ENCODE measurements at regions not wholly inside any gene's neighbourhood (a gene's known extent, or its start where the extent isn't known, plus 50 kb on each side); places are given as distances from the start of the nearest gene placed in this dataset.
A peak's percentile ranks its signal among the peaks of the same experiment; 100 is the strongest.

DNA sequence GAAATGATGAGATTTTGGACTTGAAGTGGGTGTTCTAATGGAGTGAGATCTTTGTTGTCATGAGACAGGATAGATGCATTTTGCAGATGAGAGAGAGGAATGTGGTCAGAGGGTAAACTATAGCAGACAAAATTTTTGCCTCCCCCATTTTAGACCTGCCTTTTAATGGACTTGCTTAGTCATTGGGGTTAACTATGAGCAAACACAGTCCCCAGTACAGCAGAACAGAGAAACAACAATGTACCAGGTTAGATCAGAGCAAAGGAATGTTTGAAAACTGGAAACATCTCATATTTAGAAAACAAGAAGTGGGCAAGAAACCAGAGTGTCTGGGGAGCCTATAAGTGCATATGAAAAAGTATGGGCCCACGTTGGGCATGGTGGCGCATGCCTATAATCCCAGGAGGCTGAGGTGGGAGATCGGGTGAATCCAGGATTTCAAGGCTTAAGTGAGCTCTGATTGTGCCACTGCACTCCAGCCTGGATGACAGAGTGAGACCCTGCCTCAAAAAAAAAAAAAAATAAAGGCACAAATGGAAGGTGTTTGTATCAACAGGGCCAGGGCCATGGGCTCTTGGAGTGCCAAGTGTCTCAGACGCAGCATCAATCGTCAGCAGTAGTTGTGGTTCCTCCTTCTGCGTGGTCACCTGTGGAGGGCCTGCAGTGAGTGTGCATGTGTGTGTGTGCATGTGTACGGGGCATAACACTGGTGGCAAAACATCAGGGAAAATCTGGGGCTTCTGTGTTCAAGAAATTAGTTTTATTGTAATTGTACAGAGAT, 214.4 kb upstream of the S1PR3 start (continued):
- TF ChIP-seq GATAD2B (conservative IDR thresholded peaks at IDR 0.05; ENCODE audit: low read depth): no peak
- TF ChIP-seq NR2C2 (IDR thresholded peaks at IDR 0.05; ENCODE audit: borderline replicate concordance, control insufficient read depth, insufficient read length, low read depth): no peak
- TF ChIP-seq NFXL1 (IDR thresholded peaks at IDR 0.05; ENCODE audit: borderline replicate concordance): no peak
- TF ChIP-seq POLR2A (IDR thresholded peaks at IDR 0.05; ENCODE audit: low read depth, low read length): no peak
- TF ChIP-seq TCF3 (IDR thresholded peaks at IDR 0.05; ENCODE audit: borderline replicate concordance, insufficient read depth, low read depth, low read length): no peak
- TF ChIP-seq ZSCAN29 (IDR thresholded peaks at IDR 0.05): no peak

DNA sequence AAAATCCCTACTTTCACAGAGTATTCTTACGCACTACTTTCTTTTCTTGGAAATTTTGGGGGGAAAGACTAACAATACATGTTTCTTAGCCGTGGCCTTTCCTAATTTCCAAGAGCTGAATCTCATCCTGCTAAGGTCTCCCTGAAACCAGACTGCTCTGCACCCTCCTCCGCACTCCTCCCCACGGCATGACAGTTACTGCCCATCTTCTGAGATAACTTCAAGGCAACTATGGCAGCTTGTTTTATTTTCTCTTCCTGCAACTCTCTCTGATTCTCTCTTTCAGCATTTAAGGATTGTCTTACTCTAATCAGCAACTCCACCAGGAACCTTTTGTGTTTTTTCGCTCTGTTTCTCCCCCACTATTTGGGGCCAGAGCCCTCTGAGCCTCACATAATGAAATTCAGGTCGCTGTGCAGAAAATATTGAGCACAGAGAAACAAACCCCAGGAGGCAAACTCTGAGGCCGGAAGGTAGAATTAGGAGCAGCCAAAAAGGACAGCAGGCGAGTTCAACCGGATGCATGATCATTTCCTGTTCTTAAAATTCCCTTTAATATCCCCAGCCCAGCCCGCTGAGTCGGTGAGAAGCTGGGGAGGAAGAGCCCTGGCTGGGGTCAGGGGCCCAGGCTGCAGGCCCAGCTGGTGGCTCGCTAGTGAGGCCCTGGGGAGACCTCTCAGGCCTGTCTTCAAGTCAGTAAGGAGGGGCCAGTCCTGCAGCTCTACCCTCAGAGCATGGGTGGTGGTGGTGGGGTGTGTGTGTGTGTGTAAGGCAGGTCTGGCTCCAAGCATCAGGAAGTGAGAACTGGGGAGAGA, 213.6 kb upstream of the S1PR3 start:
- ATAC-seq (no peak), FAIRE-seq (no peak), DNase-seq (ENCODE audit: low read depth, low spot score) (no peak)
- POLR2A ChIA-PET: no interaction called here
- H3K9me3 ChIP-seq (replicated peaks; ENCODE audit: control insufficient read depth, insufficient read depth, low read length): no peaks in the 10 kb centered on the region
- peaks cover 5% of the 10 kb centered on the region; the same call in 1 of the 2 replicates for H3K4me1 ChIP-seq (ENCODE audit: control insufficient read depth, insufficient read depth, low read length)
- no peaks in the 10 kb centered on the region for H3K27me3 ChIP-seq (replicated peaks in 1 of 2; ENCODE audit: control insufficient read depth in 2 of 2, insufficient read depth in 2 of 2, low read length in 1 of 2)
- H3K4me2 ChIP-seq (ENCODE audit: control insufficient read depth, insufficient read depth): no peak overlapping the region
- in situ Hi-C loops (cut with MboI) (no loop called here), intact Hi-C loops (cut with micrococcal nuclease; ENCODE audit: unreplicated experiment) (no loop called here)
- WGBS (ENCODE audit: insufficient coverage, insufficient replicate concordance, low lambda C conversion rate, missing lambda C conversion rate): 25% methylated on average over 12 of the region's 12 CpGs
- CTCF ChIA-PET: no interaction called here
- BruUV-seq (replicated peaks): no TSS peak
- no peaks in the 10 kb centered on the region for H4K20me1 ChIP-seq (ENCODE audit: control insufficient read depth, insufficient read depth)
- RAD21 ChIA-PET (ENCODE audit: unreplicated experiment): no interaction called here
- no peak overlapping the region for H3K9ac ChIP-seq (ENCODE audit: control insufficient read depth, insufficient read depth, low read length)
- H3K4me3 ChIP-seq: no peak overlapping the region
- H3K27ac ChIP-seq (ENCODE audit: control insufficient read depth, insufficient read depth): no peak overlapping the region
- no peaks in the 10 kb centered on the region for H3K79me2 ChIP-seq (ENCODE audit: control insufficient read depth, insufficient read depth, low read length)
- SMC1A ChIA-PET (ENCODE audit: uncharacterized antibody, unreplicated experiment): no interaction called here
- H3K36me3 ChIP-seq (ENCODE audit: control insufficient read depth in 2 of 2, insufficient read depth in 2 of 2, low read length in 1 of 2): no peaks in the 10 kb centered on the region
- TF ChIP-seq, protein P1, sequence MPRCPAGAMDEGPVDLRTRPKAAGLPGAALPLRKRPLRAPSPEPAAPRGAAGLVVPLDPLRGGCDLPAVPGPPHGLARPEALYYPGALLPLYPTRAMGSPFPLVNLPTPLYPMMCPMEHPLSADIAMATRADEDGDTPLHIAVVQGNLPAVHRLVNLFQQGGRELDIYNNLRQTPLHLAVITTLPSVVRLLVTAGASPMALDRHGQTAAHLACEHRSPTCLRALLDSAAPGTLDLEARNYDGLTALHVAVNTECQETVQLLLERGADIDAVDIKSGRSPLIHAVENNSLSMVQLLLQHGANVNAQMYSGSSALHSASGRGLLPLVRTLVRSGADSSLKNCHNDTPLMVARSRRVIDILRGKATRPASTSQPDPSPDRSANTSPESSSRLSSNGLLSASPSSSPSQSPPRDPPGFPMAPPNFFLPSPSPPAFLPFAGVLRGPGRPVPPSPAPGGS (IDR thresholded peaks at IDR 0.05; ENCODE audit: borderline replicate concordance, insufficient read depth, low read depth, low read length, poor library complexity, severe bottlenecking): no peak
- TF ChIP-seq CHD4 (IDR thresholded peaks at IDR 0.05) (no peak), STAT3 (IDR thresholded peaks at IDR 0.05; ENCODE audit: low read depth, low read length) (no peak), RAD51 (IDR thresholded peaks at IDR 0.05) (no peak), ASH2L (IDR thresholded peaks at IDR 0.05; ENCODE audit: borderline replicate concordance, low read depth) (no peak), YY1 (IDR thresholded peaks at IDR 0.05; ENCODE audit: low read depth, low read length) (no peak)
- TF ChIP-seq, protein P2, sequence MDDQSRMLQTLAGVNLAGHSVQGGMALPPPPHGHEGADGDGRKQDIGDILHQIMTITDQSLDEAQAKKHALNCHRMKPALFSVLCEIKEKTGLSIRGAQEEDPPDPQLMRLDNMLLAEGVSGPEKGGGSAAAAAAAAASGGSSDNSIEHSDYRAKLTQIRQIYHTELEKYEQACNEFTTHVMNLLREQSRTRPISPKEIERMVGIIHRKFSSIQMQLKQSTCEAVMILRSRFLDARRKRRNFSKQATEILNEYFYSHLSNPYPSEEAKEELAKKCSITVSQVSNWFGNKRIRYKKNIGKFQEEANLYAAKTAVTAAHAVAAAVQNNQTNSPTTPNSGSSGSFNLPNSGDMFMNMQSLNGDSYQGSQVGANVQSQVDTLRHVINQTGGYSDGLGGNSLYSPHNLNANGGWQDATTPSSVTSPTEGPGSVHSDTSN (IDR thresholded peaks at IDR 0.05; ENCODE audit: insufficient replicate concordance, low read depth, low read length): no peak
- peak overlapping the region; percentile 17; the same call in 1 of the 2 replicates for H2AFZ ChIP-seq (ENCODE audit: control insufficient read depth, low read depth, low read length)
